GM21367 (cell line): ENCODE measurements at regions not wholly inside any gene's neighbourhood (a gene's known extent, or its start where the extent isn't known, plus 50 kb on each side); places are given as distances from the start of the nearest gene placed in this dataset.

Experiments
- ATAC-seq: cut with Tn5 transposase; IDR thresholded peaks from one replicate; pipeline ENCODE4 v1.9.1; 2021; ENCODE audit not compliant: unreplicated experiment

DNA sequence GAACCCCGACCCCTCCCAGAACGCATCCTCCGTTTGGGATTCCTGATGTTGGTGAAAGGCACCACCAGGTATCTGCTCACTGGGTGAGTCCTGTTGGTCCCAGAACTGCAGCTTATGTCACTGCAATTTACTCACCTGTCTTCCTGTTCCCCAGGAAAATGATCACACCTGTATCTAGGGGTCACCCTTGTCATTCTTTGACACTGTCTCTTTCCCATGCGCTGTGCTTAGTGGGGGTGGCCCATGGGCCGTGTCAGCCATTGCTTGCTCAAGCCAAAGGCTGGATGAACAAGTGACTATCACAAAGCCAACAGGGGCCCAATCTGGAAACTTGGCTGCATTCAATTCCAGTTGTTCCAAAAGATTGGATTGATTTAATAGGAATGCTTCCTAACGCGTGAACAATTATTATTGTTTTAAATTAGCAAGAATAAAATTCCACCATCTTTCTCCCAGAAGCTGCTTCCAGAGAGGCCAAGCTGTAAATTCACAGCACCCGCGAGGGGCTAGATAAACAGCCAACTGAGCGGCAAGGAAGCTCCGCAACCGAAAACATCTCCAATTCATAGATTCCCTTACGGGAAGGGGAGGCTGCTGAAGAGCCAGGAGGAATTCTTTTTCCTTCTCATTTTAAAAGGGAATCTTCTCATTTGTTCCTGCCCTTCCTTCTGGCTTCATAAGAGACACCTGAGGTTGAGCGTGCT lies 134.8 kb upstream of the ZMIZ1 start:
- no peak for ATAC-seq

DNA sequence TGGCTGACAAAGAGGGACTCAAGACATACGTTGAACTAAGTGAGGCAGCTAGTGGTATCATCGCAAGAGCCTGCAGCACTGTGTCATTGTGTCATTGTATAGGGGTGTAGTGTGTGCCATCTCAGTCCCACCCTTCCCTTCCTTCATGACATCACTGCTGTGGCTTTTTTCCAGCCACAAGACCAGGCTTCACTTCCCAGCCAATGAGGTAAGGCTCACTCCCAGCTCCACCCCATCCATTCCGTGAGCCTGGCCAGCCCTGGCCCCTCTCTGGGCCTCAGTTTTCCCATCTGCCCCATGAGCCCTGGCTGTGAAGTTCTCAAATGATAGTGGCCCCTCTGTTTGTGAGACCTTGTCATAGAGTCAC lies 134.3 kb upstream of the ZMIZ1 start:
- no peak for ATAC-seq

GRCh38 chr10:78934994-78935602 lies 133.7 kb upstream of the ZMIZ1 start:
- no peak for ATAC-seq

- no peak for ATAC-seq
Observed at GRCh38 chr10:78935697-78936407, 132.9 kb upstream of the ZMIZ1 start.

DNA sequence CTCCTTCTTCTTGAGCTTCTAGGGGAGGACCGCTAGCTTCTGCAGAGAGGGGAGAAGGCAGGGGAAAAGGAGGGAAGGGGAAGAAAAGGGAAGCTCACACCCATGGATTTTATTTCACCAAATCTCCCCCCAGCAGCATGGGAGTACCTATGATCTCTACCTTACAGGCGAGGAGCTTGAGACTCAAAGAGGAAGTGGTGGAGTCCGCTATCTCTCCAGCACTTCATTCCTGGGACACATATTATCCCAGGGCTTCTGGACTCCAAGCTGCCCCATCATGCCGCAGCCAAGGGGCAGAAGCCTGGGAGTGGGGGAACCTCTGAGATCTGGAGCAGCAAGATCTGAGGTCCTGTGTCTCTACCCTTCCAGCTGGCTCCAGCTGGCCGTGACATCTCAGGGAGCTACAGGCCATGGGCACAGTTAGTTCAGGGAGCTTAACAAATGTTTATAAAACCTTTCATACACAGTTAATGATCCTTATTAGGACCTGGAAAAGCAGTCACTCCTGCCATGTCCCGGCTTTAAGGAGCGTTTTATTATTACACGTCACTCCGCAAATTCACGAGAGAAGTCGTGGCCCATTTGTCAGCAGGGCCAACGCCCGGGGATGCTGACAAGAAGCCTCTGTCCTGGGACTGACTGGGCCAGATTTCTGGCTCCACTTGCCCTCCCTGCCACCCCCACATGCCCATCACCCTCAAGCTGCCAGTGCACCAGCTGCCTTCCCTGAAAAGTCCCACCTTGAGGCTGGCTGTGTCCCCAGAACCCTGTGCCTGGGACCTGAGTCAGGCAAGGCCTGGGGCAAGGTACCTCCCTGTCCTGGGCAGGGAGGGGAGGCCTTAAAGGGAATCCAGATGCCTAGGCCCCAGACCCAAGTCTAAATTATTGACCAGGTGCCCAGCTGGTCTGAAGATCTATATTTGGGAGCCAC lies 132.1 kb upstream of the ZMIZ1 start:
- ATAC-seq, result no peak

- ATAC-seq, result no peak
Observed at GRCh38 chr10:78937393-78937792, 131.4 kb upstream of the ZMIZ1 start.

- no peak for ATAC-seq
Observed at GRCh38 chr10:78937800-78938694, 130.7 kb upstream of the ZMIZ1 start.

DNA sequence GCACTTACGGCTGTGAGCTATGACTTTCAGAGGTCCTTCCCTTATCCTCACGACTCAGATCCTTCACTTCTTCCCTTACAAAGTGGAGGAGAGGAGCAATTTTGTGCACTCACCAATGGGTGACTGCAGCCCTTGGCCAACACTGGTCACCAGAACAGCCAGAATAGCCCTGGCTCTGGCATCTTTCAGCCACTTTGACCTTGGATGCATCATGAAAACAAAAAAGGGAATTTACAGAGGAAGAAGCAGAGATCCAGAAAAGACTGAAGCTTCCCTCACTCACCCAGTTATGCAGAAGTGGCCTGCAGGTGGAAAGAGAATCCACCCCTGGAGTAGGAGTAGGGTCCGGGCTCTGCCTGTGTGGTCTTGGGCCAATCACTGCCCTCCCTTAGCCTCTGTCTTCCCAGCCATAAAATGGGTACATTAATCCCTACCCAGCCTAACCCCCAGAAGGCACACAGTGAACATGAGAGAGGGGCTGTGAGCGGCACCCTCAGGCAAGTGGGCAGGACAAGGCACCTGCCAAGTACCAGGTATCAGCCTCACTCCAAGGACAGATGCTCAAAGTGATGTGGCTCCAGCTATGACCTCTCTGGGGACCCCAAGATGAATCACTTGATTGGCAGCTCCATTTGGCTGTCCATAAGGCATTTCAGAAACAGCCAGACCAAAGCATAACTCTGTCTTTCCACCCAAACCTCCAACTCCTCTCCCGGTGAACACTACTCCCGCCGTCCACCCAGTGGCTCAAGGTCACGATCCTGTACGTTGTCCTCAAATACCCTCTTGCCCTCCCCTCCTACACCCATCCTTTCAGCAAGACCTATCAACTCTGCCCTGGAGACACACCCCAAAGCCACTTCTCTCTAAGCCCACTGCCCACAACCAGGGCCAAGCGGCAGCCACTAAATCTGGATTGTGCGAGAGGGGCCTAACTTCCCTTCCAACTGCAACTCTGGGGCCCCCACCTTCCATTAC lies 129.8 kb upstream of the ZMIZ1 start:
- ATAC-seq, result no peak

DNA sequence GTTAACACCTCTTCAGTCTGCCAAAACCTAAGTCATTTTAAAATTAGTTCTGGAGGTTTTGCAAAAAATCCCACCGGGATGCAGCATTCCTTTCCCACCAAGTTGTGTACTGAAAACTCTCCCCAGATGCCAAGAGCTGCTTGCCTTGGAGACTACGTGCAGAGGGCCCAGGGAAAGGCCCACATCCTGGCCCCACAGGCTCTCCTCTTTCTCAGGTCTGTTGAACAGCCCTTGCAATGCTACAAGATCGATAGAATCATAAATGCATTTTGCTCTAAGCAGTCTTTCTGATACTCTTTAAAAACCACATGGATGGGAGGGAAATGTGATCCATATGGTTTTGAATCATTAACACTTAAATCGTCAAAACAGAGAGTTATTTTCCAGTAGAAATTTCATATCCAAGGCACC lies 126.7 kb upstream of the ZMIZ1 start:
- ATAC-seq, result no peak

DNA sequence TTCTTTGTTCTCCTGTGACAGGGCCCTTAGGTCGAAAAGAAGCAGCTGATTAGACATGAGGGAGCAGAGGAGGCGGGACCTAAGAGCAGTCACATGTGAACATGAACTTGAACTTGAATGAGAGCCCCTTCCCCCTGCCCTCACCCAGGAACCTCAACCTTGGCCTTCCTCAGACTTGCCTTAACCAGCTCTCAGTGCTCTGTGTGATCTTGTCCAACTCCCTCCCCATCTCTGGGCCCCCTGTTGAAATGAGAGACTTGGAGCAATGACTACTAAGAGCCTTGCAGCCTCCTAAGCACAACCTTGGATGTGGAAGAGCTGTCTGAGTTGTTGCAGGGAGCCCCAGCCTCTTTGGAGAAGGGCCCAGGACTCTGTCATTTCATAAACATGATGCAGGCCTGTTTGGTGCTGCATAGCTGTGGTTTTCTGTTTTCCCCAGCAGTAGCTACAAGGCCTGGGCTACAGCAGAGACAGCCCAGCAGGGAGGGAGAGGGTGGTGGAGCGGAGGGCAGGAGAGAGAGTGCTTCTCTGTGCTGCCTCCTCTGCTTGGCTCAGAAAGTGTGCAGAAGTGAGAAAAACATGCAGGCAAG lies 123.9 kb upstream of the ZMIZ1 start:
- no peak for ATAC-seq

DNA sequence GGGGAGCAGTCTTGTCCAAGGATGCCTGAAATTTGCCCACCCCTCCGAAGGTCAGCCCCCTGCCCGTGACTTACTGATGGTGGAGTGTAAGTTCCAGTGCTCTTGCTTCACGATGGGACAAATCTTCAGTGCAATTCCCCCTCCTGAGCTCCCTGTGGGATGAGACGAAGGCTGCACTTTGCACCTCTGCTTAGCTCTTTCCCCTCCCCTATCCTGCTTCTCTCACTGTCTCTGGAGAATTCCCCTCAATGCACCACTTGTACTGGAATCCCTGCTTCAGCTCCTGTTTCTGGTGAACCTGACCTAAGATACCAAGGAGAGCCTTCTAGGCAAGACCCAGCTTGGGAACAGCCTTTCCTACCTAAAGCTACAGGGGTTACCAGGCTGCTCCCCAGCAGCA lies 122.9 kb upstream of the ZMIZ1 start:
- ATAC-seq, result no peak

DNA sequence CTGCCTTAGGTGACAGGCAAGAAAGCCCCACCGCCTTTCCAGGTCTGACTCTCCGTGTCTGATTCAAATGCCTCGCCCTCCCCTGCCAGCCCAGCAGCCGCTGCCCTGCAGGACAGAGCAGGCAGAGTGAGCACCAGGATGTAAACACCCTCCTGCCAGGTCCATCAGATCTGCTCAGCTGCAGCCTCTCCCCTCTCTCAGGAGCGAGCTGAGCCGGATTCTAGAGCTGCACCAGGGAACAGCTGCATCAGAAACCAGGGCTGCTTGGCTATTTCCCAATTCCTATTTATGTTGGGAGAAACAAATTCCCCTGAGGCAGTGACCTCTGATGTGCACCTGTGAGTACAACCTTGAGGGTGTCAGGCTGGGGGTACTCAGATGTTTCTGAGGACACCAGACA lies 121.5 kb upstream of the ZMIZ1 start:
- ATAC-seq, result no peak

- ATAC-seq, result no peak
Observed at GRCh38 chr10:78947733-78948132, 121.0 kb upstream of the ZMIZ1 start.

DNA sequence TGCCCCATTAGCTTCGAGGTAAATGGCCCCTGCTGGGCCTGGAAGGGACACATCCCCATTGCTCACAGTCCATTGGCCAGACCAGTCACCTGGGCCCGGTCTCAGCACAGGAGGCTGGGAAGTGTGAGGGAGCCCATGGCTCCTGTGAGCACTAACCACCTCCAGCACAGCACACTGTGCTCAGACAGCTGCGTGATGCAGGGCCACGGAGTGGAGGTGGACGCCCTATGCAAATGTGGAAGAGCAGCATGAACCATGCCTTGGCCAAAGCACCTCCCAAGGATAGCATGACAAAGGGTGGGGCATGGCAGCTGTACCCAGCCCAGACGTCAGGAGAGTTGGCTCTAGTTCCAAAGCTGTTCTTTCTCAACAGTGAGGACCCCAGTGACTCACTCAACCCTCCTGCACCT lies 120.1 kb upstream of the ZMIZ1 start:
- no peak for ATAC-seq

GRCh38 chr10:78950656-78951587 lies 117.8 kb upstream of the ZMIZ1 start:
- ATAC-seq, result no peak

- no peak for ATAC-seq
Observed at GRCh38 chr10:78952030-78952429, 116.7 kb upstream of the ZMIZ1 start.

- ATAC-seq, result no peak
Observed at GRCh38 chr10:78952686-78953085, 116.1 kb upstream of the ZMIZ1 start.
